ENCODE measurements at regions not wholly inside any gene's neighbourhood (a gene's known extent, or its start where the extent isn't known, plus 50 kb on each side); places are given as distances from the start of the nearest gene placed in this dataset.

DNA sequence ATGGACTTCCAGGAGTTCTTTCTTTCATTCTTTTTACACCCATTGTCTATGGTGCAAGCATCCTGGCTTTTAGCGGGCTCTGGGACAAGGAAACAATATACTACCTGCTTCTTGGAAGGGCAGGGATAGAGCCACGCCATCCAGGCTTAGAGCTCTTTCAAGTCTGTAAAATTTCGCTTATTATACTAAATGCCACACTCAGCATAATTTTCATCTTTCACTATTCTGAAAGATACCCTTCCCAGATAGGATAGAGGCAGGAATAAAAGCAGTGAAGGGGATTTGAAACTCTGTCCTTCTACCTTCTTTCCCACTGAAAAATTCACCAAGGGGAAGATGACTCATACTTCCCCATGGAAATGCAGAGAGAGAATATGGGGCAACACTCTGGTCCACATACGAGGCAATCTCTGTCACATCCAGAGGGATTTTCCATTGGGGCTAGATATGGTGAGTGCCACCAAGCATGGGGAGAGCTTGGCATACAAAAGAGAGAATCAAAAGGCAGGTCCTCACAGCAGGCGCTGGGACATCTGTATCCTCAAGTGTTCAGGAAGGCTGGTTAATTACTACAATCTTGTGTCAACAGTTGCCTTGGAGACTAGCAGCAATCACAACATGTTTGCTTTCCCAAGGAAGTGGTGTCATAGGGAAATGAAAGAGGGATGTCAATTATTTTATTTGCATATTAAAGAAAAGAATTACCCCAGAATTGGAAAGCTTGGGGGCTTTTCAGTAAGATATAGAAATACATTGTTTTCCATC, 127.6 kb downstream of the TDRD15 start:
- no peak for DNase-seq
- intact Hi-C loops (cut with DNase I): no loop called here

DNA sequence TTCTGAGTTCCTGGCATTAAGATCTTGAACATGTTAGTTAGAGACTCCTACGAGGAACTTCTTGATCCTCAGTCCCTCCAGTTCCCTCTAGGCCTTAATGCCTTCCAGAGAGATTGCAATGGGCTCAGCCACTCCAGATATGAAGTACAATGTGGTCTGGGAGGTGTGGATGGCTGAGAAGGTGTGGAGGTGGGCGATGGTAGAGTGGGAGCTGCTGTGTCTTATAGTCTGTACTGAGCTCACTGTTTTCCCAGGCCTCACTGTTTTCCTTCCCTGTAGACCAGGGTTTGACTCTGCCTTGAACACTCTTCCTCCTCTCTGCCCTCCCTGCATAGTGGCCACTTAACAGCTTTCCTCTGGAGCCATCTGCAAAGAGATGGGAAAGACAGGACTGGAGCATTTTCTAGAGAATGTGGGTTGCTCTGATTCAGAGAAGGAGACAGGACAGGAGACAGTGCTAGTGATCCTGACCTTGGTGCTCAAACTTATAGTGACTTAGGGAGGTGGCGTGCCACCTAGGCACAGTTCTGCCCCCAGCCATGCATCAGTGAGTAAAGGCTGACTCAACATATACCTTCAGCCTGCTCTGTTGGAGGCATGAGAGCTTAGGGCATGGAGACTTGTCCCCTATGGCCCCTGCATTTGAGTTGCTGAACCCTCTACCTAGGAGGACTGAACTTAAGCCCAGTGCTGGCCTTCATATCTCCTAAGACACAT, 129.7 kb downstream of the TDRD15 start:
- DNase-seq: no peak
- intact Hi-C loops (cut with DNase I): no loop called here

DNA sequence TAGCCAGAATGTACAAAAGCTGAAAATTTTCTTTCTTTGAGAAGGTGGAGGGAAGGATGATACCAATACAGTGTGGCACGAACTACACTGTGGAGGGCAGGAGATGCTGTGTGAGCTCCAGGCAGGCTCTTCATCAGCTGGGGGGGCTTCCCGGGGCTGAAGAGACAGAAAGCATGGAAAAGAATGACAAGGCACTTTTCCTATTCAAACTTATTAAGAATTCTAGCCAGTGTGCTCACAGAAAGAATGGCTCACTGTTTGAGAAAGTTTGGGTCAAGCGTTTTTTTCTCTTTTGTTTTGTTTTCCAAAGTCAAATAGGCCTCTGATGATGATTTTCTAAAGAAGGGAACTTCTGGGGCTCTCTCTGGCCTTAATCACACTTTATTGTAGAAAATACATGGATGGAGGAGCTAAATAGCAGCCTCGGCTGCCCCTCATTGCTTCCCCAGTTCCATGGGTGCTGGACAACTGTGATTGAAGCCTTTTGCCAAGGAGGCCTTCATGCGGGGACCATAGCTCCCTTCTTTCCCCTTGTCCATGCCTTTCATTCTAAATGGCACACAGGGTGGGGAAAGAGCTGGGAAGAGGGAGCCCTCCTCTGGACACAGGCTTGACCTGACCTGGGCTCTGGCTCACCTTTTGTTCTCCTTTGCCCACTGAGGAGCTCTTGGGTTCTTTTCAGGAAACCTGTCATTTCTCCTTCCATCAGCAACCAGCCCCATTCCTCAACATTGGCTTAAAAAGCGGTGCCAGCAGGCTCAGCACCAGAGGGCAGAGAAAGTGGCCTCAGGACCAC, 130.6 kb downstream of the TDRD15 start:
- intact Hi-C loops (cut with DNase I): no loop called here
- no peak for DNase-seq

DNA sequence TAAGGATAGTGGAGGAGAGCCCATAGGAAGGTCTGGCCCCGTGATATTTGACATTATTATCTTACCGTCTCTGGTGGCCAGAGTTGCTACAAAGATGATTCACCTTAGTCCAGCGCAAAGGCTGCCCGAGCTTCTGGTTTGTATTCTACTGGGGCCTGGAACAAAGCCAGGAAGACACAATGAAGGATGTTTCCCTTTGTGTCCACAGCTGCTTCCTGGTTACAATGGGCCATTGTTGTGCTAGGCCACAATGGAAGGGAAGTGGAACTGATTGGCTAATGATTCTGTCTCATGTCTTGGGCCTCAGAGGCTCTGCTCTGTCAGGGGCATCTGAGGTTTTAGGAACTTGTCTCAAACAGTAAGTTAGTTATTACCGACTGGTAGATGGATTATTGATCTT, 132.2 kb downstream of the TDRD15 start:
- intact Hi-C loops (cut with DNase I): loop anchor here (5.0 kb wide), 1 partner anchor 79 kb away; no protein-coding TSS in a partner anchor
- DNase-seq: peak in 7 of 10 donors; percentile 55 to 94 (median 67)

DNA sequence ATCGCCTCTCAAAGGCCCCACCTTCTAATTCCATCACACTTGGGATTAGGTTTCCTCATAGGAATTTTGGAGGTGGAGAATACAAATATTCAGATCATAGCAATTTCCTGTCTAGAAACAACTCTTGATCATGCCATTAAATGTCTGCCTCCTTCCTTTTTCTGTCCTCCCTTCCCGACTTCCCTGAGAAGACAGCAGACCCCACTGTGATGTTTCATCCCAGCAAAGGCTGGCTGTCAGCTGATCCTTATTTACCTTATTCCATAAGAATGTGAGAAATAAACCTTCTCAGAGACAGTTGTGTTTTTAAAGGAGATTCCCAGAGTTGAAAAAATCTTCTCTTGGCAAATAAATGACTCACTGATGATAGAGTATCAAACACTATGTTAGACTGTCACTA, 133.9 kb downstream of the TDRD15 start:
- intact Hi-C loops (cut with DNase I): loop anchor here (5.0 kb wide), 1 partner anchor 80 kb away; no protein-coding TSS in a partner anchor

DNA sequence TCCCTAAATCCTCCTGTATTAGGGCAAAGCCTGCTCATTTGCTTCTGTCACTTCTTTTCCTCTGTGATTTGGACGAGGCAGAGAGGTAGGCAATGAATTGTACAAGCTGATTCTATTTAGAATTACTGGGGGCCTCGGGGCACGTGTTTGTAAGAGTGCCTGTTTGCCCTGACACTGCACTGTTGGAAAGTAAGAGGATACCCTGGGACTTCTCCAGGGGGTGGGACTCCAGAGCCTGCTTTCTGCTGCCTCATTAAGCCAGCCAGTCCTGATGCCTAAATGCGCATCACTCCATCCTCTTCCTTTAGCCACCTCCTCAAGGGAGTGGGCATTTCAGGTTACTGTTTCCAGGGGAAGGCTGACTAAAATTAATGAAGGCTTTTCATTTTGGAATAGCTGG, 134.3 kb downstream of the TDRD15 start:
- intact Hi-C loops (cut with DNase I): loop anchor here (5.0 kb wide), 1 partner anchor 81 kb away; no protein-coding TSS in a partner anchor
- DNase-seq: no peak

More for the DNA sequence above, 133.9 kb downstream of the TDRD15 start:
- DNase-seq: no peak

DNA sequence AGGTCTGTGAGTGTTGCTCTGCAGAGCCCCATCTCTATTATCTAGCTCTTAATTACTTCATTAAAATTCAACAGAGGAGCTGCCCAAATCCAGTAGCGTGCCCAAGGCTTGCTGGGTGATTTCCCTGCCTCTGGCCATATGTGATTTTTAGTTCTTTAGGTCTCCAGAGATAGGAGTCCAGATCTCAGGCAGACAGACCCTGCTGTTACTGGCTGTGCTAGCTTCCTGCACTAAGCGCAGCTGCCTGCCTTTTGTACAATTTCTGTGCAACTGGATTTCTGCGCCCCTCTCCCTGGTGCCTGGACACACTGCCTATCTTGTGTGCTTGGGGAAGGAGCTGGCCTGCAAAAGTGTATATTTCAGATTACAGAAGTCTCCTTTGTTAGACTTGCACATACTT, 136.5 kb downstream of the TDRD15 start:
- intact Hi-C loops (cut with DNase I): loop anchor here (10.0 kb wide), 1 partner anchor 54 kb away; no protein-coding TSS in a partner anchor

DNA sequence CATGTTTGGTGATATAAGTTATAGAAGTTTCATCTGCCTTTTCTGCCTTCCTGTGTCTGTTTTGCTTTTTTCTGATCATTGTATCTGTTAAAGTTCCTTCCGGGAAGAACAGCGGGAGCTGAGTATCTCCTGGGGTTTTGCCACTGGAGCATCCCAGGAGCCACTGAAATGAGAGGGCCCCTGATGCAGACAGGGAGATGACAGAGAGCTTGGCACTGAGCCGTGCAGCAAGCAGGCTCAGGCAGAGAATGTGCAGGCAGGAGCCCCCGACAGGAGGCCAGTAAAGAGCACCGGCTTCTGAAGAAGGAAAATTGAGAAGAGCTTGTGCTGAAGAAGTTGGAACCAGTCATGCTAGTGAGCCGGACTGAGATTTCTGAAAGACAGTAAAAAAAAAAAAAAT, 137.8 kb downstream of the TDRD15 start:
- intact Hi-C loops (cut with DNase I): loop anchor here (10.0 kb wide), 1 partner anchor 53 kb away; no protein-coding TSS in a partner anchor
- DNase-seq: no peak

More for the DNA sequence above, 136.5 kb downstream of the TDRD15 start:
- DNase-seq: no peak

DNA sequence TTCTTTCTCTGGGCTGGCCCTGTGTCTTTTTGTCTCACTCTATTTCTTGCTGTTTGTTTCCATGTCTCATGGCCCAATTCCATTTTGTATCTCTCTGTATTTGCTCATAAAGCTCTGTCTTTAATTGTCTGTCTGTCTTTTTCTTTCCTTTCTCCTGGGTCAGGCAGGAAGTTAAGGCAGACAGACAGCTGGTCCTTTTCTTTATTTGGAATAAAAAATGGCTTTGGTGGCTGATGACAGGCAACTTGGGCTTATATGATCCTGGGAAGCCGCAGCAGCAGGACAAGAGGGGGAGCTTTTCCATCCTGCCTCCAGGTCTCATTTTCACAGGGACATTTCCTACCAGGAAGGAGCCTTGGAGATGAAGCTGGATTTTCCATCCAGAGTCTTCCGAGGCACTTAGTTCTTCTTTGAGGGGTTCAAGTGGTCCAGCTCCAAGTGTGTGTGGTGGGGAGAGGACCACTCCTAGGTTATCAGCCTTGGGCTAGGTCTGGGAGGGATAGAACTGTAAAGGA, 138.7 kb downstream of the TDRD15 start:
- intact Hi-C loops (cut with DNase I): loop anchor here (10.0 kb wide), 1 partner anchor 52 kb away; no protein-coding TSS in a partner anchor
- no peak for DNase-seq

DNA sequence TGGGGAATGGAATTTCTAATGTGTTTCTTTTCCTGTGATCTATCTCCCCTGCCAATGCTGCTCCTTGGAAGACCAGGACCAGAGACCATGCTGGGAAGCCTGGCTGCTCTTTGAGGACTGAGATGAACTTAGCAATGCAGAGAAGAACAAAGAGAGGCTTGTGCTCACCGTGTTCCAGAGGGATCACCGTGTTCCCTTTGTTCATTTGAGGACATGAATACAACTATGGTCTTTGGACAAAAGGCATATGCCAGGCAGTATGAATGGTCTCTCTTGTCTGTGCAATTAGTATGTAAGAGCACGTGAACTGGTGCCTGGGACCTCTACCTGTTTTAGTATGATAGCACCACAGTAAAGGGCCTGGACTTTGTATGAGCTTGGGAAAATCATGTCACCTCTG, 139.9 kb downstream of the TDRD15 start:
- DNase-seq: peak in 6 of 10 donors; percentile 50 to 93 (median 68)
- intact Hi-C loops (cut with DNase I): loop anchor here (10.0 kb wide), 1 partner anchor 51 kb away; no protein-coding TSS in a partner anchor

DNA sequence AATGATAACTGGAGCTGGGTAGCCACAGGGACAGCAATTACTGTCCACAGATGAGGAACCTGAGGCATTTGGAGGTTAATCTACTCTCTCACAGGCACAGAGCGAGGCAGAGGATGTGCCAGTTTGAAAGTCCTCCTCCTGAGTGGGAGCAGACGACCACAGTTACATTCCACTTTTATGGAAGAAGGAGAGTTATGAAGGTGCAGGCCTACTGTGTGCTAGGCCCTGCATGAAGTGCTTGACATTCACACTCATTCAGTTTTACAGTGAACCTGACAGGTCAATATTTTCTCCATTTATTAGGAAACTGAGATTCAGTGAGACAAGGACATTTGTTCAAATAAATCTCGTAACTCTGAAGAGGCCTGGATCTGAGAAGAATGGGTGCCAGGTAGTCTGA, 142.0 kb downstream of the TDRD15 start:
- intact Hi-C loops (cut with DNase I): loop anchor here (10.0 kb wide), 1 partner anchor 49 kb away; no protein-coding TSS in a partner anchor
- no peak for DNase-seq

DNA sequence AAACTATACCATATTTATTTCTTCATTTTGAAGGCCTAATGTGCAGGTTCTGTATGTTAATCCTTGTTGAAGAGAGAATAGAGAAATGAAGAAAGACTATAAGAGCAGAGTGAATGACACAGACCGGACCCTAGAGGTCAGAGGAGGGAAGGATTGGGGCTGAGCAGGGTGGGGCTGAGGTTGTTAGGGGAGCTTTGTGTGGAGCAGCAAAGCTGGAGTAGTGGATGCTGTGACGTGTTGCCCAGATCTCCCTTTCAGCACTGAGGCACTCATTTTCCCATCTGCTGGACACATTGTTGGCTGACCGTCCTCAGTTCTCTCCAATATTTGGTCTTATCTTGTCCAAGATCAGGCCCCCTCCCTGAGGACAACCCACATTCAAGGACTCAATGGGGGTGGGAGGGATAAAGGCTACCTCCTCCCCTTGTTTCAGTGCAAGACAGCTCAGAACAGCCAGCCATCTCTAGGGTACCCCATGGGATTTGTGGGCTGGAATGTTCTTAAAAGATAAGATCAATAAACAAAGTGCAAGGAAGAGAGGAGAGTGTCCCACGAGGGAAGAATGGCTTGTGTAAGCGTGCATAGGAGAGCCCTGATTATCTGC, 143.6 kb downstream of the TDRD15 start:
- peak in 1 of 10 donors; percentile 86 for DNase-seq
- intact Hi-C loops (cut with DNase I): loop anchor here (10.0 kb wide), 1 partner anchor 47 kb away; no protein-coding TSS in a partner anchor

DNA sequence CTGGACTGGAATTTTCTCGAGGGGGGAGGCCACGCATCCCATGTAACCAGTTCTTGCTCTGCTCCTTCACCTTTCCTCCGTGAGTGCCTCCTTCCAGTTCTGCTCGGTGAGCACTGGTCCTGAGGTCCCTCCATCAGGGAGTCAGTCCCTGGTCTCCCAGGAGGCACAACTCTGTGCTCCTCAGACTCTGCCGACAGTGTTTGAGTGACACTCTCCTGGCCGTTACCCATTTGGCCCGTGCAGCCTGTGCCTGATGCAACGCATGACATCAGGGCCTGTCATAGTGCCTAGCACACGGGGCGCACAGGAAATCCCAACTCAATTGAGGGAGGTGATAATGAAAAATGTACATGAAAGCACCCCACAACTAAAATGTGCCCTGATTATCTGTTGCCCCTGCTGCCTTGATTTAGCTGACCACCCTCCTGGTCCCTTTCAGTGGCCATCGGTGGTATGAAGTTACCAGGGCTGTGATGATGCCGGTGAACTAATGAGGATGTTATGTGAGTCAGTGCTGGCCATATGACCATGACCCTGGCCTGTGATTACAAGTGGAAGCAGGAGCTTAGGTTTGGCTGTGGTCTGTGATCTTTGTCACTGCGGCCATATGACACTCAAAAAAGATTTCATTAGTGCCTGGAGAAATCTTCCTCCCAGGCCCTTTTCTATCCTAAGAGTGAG, 144.6 kb downstream of the TDRD15 start:
- peak in 4 of 10 donors; percentile 32 to 91 (median 59) for DNase-seq
- intact Hi-C loops (cut with DNase I): loop anchor here (10.0 kb wide), 1 partner anchor 46 kb away; no protein-coding TSS in a partner anchor

DNA sequence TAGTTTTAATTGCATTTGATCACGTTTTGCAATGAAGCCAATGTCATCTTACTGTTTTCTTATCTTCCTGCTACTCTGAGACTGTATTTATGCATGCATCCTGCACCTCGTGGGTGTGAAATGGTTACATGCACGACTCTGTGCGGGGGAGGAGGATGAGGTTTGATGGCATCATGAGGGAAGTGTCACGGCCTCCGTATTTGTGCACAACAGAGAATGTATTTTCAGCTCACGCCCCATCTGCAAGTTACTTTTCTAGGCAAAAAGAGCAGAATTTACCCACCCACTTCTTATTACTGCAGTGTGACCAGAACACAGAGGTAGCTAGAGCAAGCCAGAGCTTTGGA, 145.1 kb downstream of the TDRD15 start:
- peak in 1 of 10 donors; percentile 36 for DNase-seq
- intact Hi-C loops (cut with DNase I): loop anchor here (10.0 kb wide), 1 partner anchor 46 kb away; no protein-coding TSS in a partner anchor

DNA sequence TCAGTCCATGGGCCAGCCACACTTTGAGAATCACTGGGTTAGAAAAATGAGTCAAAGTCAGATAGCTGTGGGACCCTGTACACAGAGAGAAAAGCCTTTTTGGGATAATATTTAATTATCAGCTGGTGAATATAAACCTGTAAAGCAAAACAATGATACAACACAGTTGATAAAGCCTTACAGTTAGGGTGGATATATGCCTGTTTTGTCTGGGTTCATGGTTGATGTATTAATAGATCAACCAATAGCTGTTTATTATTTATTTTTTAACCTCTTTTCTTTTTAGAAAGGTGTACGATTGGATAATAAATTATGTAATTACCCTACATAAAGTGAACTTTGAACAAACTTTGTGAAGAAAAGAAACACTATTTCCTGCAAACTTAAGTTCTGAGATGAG, 145.6 kb downstream of the TDRD15 start:
- intact Hi-C loops (cut with DNase I): loop anchor here (10.0 kb wide), 1 partner anchor 45 kb away; no protein-coding TSS in a partner anchor
- DNase-seq: no peak

DNA sequence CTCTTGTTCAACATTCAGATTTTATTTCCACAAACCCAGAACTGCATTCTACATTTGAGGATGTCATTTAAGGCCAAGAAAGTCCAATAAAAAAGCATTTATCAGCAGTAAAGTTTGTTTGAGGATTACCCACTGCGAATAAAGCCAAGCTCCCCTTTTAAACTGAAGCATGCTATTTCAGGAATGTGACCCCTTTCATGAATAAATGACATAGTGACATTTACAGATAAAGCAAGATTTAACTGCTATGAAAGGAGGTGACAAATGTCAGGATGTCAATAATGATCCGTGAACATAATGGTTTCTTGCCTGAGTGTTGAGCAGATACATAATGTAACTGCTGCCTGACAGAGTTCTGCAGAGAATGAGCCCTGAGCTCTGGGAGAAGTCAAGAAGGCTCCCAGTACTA, 146.3 kb downstream of the TDRD15 start:
- intact Hi-C loops (cut with DNase I): no loop called here
- no peak for DNase-seq

DNA sequence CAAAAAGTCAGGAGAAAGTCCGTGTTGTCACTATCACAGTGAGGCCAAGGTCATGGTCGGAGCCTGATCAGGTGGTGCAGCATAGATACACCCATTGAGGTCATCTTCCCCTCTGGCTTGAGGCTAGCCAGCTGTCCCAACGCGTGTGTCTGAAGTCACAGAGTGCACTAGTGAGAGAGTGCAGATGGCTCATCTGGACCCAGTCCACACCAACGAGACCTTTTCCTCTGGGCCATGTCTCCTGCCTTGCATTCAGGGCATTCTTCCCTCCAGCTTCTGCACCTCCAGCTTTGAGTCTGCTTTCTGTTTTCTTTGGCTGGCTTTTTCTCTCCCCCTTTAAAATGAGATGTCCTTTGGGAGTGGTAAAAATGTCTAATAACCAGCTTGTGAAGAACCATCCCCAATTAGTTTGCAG, 146.9 kb downstream of the TDRD15 start:
- intact Hi-C loops (cut with DNase I): no loop called here
- DNase-seq: peak in 4 of 10 donors; percentile 45 to 91 (median 54)

DNA sequence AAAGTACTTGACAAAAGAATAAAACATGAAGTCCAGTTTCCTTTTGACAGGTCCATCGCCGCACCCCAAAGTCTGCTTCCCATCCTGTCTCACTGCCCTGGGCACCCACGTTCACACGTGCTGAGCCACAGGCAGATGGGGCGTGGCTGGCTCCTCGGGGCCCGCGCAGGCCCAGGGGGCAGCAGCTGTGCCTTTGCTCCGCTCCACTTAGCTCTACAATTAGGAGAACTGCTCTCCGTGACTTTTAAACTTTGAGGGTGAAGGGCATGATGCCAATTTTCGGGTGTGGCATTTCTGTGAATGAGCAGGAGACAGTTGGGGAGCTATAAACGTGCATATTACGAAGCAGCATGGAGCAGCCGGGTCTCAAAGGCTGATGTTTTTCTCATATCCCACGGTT, 152.4 kb downstream of the TDRD15 start:
- intact Hi-C loops (cut with DNase I): no loop called here

More for the DNA sequence above, 152.4 kb downstream of the TDRD15 start:
- peak in 1 of 10 donors; percentile 52 for DNase-seq

Measured in posterior cingulate gyrus (tissue), 11 donors.